HUES64 (cell line): ENCODE measurements at regions not wholly inside any gene's neighbourhood (a gene's known extent, or its start where the extent isn't known, plus 50 kb on each side); places are given as distances from the start of the nearest gene placed in this dataset.

ENCODE experiments used
- H3K27ac ChIP-seq: 2 replicates; pipeline ENCODE4 v1.7.0; 2013; ENCODE audit warnings: low read depth, low read length, inconsistent platforms
- H3K27me3 ChIP-seq: 2 replicates; pipeline ENCODE4 v1.6.1; 2013; ENCODE audit warnings: mild to moderate bottlenecking, low read length; ENCODE audit not compliant: insufficient read depth
- H3K36me3 ChIP-seq: 2 replicates; pipeline ENCODE4 v1.6.1; 2013; ENCODE audit warnings: mild to moderate bottlenecking, low read length; ENCODE audit not compliant: insufficient read depth
- H3K4me1 ChIP-seq: 2 replicates; pipeline ENCODE4 v1.6.1; 2013; ENCODE audit warnings: mild to moderate bottlenecking, low read length, moderate library complexity; ENCODE audit not compliant: insufficient read depth
- H3K4me3 ChIP-seq: 2 replicates; pipeline ENCODE4 v1.5.1; 2013; ENCODE audit warnings: mild to moderate bottlenecking, low read length, moderate library complexity
- H3K9ac ChIP-seq: 2 replicates; pipeline ENCODE4 v1.6.1; 2013; ENCODE audit warnings: mild to moderate bottlenecking, low read depth, low read length
- H3K9me3 ChIP-seq: 2 replicates; pipeline ENCODE4 v1.6.1; 2013; ENCODE audit warnings: low read depth, low read length; ENCODE audit not compliant: insufficient read depth
- WGBS: fragments of 150-250, 120-280 bp; methylation state at CpG from one replicate; pipeline ENCODE4 v1.1.7; 2013; ENCODE audit warnings: missing lambda C conversion rate; 5-methylcytosine and 5-hydroxymethylcytosine counted together

DNA sequence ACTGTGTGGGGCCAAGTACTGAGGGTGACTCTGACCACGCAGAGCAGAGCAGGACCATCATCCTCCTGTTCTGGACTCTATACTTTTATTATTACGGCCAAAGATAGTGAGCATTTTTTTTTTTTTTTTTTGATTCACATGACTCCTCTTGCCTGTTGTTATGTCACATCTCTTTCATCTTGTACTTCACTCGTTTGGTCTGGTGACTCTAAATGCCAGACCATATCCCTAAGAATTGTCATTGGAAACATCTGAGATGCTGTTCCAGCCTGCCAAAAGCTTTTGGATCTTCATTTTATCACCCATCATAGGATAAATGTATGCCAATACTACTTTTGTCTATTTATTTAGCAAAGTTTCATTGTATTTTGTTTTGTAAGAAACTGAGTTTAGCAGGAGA lies 168.2 kb upstream of the RAI14 start:
- peaks cover 36% of the 10 kb centered on the region for H3K4me1 ChIP-seq
- 93% methylated on average over 3 of the region's 3 CpGs for WGBS
- H3K27me3 ChIP-seq: no peaks in the 10 kb centered on the region
- no peak overlapping the region for H3K9ac ChIP-seq
- no peak overlapping the region for H3K27ac ChIP-seq
- H3K9me3 ChIP-seq: no peaks in the 10 kb centered on the region
- no peaks in the 10 kb centered on the region for H3K36me3 ChIP-seq
- H3K4me3 ChIP-seq: no peak overlapping the region

DNA sequence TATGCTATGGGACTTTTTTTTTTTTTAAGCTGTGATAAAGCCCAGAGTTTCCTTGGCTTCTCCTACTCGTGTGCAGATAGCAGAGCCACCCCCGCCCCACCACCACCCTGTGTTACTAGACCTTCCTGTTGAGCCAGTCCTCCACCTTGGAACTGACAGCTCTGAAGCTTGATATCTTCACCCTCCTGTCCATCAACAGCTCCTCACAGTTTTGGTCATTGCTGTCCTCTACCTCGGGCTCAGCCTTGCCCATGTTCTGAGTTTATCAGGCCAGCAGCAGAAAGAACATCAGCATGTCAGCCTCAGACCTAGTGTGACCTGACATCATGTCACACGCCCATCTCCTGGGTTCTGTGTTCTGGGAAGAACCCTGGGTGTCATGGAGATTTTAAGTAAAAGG lies 167.1 kb upstream of the RAI14 start:
- Histone ChIP-seq H3K36me3 (no peaks in the 10 kb centered on the region), H3K4me3 (no peak overlapping the region), H3K27ac (no peak overlapping the region), H3K9ac (no peak overlapping the region), H3K27me3 (no peaks in the 10 kb centered on the region), H3K9me3 (no peaks in the 10 kb centered on the region), H3K4me1 (peaks cover 25% of the 10 kb centered on the region)
- 86% methylated on average over 3 of the region's 4 CpGs for WGBS

DNA sequence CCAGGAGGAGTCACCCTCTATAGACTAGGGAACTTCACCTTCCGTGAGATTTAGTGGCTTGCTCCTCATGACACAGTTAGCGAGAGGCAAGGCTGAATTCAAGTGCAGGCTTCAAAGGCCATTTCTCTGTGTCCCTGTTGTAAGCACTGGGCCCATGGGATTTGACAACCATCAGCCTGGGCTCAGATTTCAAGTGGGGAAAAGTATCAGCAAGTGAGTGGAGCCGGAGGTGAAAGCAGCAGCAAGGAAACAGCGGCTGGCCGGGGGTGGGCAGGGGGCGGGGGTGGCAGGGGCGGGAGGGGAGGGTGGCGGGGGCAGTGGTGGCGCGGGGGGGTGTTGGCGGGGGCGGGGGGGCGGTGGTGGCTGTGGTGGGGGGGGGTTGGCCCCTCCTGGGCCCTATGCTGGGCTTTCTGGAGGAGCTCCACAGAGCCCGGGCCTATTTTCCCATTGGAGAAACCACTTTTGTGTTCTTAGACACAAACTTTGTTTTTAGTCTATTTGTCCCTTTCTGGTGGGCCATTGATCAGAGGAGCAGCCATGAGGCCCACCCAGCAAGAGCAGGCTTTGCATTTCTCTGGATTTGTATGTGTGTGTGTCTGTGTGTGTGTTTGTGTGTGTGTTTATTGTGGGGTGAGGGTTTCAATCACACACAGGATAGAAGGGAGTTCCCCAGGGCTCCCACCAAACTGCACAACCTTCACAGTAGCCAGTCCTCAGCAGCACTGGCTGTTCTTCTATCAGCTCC lies 165.4 kb upstream of the RAI14 start:
- no peaks in the 10 kb centered on the region for H3K36me3 ChIP-seq
- H3K9me3 ChIP-seq: no peaks in the 10 kb centered on the region
- H3K4me3 ChIP-seq: no peak overlapping the region
- H3K27me3 ChIP-seq: no peaks in the 10 kb centered on the region
- no peak overlapping the region for H3K9ac ChIP-seq
- H3K4me1 ChIP-seq: peaks cover 20% of the 10 kb centered on the region
- WGBS: 22% methylated on average over 3 of the region's 14 CpGs
- peak overlapping the region; percentile 58; the same call in 1 of the 2 replicates for H3K27ac ChIP-seq

DNA sequence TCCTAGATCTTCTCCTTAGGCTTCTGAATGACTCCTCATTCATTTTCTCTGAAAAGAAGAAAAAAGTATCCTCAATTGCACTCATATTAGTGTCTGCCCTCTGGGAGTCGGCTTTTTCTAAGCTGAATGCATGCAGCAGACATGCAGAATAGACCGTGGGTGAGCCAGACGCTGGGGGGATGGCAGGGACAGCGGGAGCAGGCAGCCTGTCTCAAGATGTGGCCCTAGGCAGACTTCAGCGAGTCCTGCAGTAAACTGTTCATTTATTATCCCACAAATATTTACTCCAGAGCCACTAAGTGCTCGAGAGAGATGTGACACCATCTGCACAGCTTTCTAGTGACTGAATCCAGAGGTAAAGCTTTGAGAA lies 164.9 kb upstream of the RAI14 start:
- H3K36me3 ChIP-seq: no peaks in the 10 kb centered on the region
- no peak overlapping the region for H3K9ac ChIP-seq
- no peaks in the 10 kb centered on the region for H3K9me3 ChIP-seq
- no peaks in the 10 kb centered on the region for H3K27me3 ChIP-seq
- peaks cover 19% of the 10 kb centered on the region for H3K4me1 ChIP-seq
- H3K4me3 ChIP-seq: no peak overlapping the region
- H3K27ac ChIP-seq: peak overlapping the region; percentile 55; the same call in 1 of the 2 replicates
- 46% methylated on average over 6 of the region's 6 CpGs for WGBS

DNA sequence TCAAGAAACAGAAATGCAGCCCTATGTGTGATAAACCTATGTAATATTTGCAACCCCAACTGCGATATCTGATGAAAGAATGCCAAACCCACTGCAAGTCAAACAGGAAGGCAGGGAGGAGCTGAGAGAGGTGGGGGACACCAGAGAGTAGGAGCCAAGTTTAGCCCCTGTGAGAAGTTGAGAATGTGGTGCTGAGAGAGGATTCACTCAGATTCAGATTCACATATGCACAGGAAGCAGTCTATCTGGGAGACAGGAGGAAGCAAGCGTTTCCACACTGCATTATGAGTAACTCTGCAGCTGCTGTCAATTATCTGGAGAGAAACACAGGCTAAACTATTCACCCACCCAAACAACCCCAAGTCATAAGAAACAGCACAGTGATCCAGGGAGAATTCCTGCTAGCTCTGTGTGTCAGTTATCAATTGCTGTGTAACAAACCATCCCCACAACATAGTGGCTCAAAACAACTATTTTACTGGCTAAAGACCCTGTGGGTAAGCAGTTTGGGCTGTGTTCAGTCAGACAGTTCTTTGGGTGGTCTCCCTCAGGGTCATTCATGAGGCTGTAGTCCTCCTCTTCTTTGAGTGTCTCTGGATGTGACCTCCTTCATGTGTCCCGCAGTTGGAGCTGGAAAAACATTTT lies 161.9 kb upstream of the RAI14 start:
- 94% methylated on average over 3 of the region's 3 CpGs for WGBS
- no peaks in the 10 kb centered on the region for H3K27me3 ChIP-seq

DNA sequence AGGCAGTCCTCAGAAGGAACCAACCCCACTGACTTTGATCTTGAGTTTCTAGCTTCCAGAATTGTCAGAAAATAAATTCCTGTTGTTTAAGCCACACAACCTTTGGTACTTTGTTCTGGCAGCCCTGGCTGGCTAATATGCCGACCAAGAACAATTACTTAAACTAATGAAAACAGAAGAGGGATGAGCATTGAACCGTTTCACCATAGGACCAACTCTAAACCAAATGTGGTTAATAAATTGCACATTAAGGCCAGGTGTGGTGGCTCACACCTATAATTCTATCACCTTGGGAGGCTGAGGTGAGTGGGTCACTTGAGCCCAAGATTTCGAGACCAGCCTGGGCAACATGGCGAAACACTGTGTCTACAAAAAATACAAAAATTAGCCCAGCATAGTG lies 160.9 kb upstream of the RAI14 start:
- Histone ChIP-seq H3K27ac (no peak overlapping the region), H3K36me3 (no peaks in the 10 kb centered on the region), H3K27me3 (no peaks in the 10 kb centered on the region), H3K4me1 (peaks cover 27% of the 10 kb centered on the region), H3K9ac (no peak overlapping the region), H3K9me3 (no peaks in the 10 kb centered on the region), H3K4me3 (no peak overlapping the region)
- WGBS: 93% methylated on average over 4 of the region's 4 CpGs

More for the DNA sequence above, 161.9 kb upstream of the RAI14 start:
- Histone ChIP-seq H3K4me3 (no peak overlapping the region), H3K4me1 (peaks cover 27% of the 10 kb centered on the region), H3K36me3 (no peaks in the 10 kb centered on the region), H3K9me3 (no peaks in the 10 kb centered on the region), H3K9ac (no peak overlapping the region), H3K27ac (no peak overlapping the region)

DNA sequence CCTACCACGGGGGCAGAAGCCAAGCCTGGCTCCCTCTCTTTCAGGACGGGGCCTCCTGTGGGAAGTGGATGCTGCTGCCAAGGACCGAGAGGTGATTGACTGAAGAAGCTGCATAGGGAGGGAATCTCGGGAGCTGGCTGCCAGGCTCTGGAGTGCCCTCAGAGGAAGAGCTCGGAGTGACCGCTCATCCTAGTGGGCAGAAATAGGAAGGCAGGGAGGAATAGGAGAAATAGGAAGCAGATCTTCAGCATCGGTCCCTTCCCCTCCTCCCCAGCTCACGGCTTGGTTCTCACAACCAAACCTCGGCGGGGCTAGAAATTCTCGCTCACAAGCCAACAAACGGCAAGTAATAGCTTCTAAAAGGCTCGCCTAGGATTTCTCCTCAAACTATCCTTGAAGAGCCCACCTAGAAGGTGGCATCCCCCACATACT lies 159.9 kb upstream of the RAI14 start:
- no peak overlapping the region for H3K4me3 ChIP-seq
- 82% methylated on average over 13 of the region's 13 CpGs for WGBS
- H3K27ac ChIP-seq: no peak overlapping the region
- H3K9me3 ChIP-seq: no peaks in the 10 kb centered on the region
- no peak overlapping the region for H3K9ac ChIP-seq
- no peaks in the 10 kb centered on the region for H3K36me3 ChIP-seq
- no peaks in the 10 kb centered on the region for H3K27me3 ChIP-seq
- H3K4me1 ChIP-seq: peaks cover 18% of the 10 kb centered on the region

DNA sequence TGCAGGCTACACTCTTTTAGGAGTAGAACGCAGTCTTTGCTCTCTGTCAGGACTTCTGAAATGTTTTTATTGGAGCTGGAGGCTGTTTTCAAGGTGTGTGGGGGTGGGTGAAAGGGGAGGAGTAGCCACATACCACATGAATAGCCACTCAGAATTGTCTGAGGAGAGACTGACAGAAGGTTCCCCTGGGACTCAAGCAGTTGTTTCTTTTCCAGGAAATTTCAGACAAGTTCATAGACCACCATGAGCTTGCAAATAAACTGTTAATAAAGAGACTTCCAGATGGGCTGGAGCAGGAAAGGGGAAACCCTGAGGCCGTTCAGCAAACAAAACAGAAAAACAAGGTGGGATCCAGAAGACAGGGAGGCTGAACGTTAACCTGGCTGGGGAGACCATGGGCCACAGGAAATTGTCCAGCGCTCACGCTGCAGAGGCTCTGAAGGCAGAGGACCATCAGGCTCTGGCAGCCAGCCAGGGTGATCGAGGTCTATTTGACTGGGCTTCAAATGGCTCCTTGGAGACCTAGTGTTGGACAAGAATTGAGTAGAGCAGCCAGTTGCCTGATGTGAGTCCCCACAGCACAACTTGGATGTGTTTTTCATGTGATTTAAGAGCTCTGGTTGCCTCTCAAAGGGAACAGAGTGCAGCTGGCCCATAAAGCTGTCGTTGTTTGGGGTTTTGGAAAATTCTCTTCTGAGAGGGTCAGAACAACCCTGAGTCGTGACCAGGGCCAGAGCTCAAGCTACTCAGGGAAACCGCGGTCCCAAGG lies 159.2 kb upstream of the RAI14 start:
- Histone ChIP-seq H3K9ac (no peak overlapping the region), H3K9me3 (no peaks in the 10 kb centered on the region), H3K4me3 (no peak overlapping the region), H3K27ac (no peak overlapping the region), H3K27me3 (no peaks in the 10 kb centered on the region), H3K36me3 (no peaks in the 10 kb centered on the region), H3K4me1 (peaks cover 12% of the 10 kb centered on the region)
- WGBS: 91% methylated on average over 10 of the region's 10 CpGs

DNA sequence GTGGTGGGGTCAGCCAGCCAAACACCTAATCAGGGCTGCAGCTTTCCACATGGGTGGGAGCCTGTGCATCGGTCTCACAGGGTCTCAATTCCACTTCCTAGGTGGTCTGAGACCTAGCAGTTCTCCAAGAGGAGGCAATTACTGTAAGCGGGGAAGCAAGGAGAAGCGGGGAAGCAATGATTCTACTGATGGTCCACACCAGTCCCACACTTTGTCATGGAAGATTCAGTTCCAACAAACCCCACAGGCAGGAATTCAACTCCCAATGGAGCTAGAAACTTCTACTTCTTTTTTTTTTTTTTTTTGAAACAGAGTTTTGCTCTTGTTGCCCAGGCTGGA lies 158.7 kb upstream of the RAI14 start:
- 95% methylated on average over 3 of the region's 3 CpGs for WGBS
- Histone ChIP-seq H3K9ac (no peak overlapping the region), H3K4me3 (no peak overlapping the region), H3K27me3 (no peaks in the 10 kb centered on the region), H3K4me1 (peaks cover 12% of the 10 kb centered on the region), H3K27ac (no peak overlapping the region), H3K36me3 (no peaks in the 10 kb centered on the region), H3K9me3 (no peaks in the 10 kb centered on the region)

DNA sequence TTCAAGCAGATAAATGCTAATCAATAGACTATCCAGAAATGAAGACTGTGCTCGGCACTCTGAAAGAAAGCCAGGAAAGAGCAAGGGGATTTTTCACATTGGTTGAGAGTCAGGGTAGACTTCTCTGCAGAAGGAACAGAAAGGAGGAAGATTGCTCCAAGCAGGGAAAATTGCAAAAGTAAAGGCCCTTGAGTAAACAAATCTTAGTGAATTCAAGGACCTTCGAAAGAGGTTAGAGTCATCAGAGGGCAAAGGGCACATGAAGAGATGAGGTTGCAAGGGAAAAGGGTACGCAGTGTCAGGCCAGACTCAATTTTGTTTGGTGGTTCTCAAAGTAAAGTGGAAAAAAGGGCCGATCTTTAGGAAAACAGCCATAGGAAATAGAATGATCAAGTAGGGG lies 157.6 kb upstream of the RAI14 start:
- H3K4me3 ChIP-seq: no peak overlapping the region
- no peak overlapping the region for H3K9ac ChIP-seq
- H3K27ac ChIP-seq: no peak overlapping the region
- H3K27me3 ChIP-seq: no peaks in the 10 kb centered on the region
- H3K36me3 ChIP-seq: no peaks in the 10 kb centered on the region
- H3K4me1 ChIP-seq: peaks cover 16% of the 10 kb centered on the region
- H3K9me3 ChIP-seq: no peaks in the 10 kb centered on the region
- 88% methylated on average over 4 of the region's 4 CpGs for WGBS

DNA sequence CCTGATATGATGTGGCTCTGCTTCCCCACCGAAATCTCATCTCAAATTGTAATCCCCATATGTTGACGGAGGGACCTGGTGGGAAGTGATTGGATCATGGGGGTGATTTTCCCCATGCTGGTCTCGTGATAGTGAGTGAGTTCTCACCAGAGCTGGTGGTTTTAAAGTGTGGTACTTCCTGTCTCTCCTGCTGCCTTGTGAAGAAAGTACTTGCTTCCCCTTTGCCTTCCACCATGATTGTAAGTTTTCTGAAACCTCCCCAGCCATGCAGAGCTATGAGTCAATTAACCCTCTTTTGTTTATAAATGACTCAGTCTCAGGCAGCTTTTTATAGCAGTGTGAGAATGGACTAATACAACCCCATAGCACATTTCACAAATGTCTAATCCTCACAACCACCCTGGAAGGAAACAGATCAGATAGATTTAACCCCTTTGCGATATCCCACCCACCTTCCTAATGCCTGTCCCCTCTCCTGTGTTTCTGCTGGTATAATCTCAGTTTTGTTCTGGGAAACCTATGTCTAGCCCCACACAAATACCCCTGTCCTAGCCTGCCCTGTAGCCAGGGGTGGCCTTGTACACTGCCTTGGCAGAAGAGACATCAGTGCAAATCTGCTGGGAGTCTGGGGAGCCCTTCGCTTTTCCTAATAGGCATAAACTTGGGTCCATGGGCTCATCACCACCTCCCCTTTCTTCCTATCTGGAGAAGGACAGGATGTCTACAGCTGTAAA lies 157.0 kb upstream of the RAI14 start:
- no peaks in the 10 kb centered on the region for H3K36me3 ChIP-seq
- peaks cover 16% of the 10 kb centered on the region for H3K4me1 ChIP-seq
- H3K27ac ChIP-seq: no peak overlapping the region
- no peak overlapping the region for H3K9ac ChIP-seq
- H3K9me3 ChIP-seq: no peaks in the 10 kb centered on the region
- 85% methylated on average over 5 of the region's 5 CpGs for WGBS
- no peaks in the 10 kb centered on the region for H3K27me3 ChIP-seq
- H3K4me3 ChIP-seq: no peak overlapping the region
